H1 (cell line): ENCODE measurements at regions not wholly inside any gene's neighbourhood (a gene's known extent, or its start where the extent isn't known, plus 50 kb on each side); places are given as distances from the start of the nearest gene placed in this dataset.

Experiments used
- BCL11A ChIP-seq, 2 experiments: IDR thresholded peaks; one replicate each; pipeline ENCODE4 v1.6.1; 2011; ENCODE audit warnings: low read depth in 2 of 2, low read length in 2 of 2, mild to moderate bottlenecking in 2 of 2
- CHD7 ChIP-seq: fragments of 300-600 bp; sonication (generic); IDR thresholded peaks from 2 replicates; pipeline ENCODE4 v1.7.1; 2012; ENCODE audit warnings: low read length, moderate library complexity, mild to moderate bottlenecking, inconsistent platforms; ENCODE audit not compliant: insufficient replicate concordance

- no peak for TF ChIP-seq CHD7
- no peak for TF ChIP-seq BCL11A (IDR thresholded peaks at IDR 0.05; ENCODE audit: low read depth in 2 of 2, low read length in 2 of 2)
Measured at GRCh38 chr13:64985075-64985474, 2245.1 kb downstream of the PCDH9 start (continued).
